CD4-positive, alpha-beta T cell (primary cell): ENCODE measurements at regions not wholly inside any gene's neighbourhood (a gene's known extent, or its start where the extent isn't known, plus 50 kb on each side); places are given as distances from the start of the nearest gene placed in this dataset.

Source experiments
- ATAC-seq: fragments of 200-7000 bp; cut with Tn5 transposase; one replicate; pipeline ENCODE4 v1.10.0; 2022; ENCODE audit warnings: mild to moderate bottlenecking; ENCODE audit not compliant: poor library complexity
- CTCF ChIA-PET: fragments of 350-600 bp; sonication (Branson Sonifier 250); formaldehyde crosslinking; loops from one replicate; lab custom pipeline; 2021; ENCODE audit warnings: antibody characterized with exemption, inconsistent platforms; lab: Charles Lee
- POLR2A ChIA-PET: fragments of 350-600 bp; sonication (Branson Sonifier 250); formaldehyde crosslinking; loops from one replicate; lab custom pipeline; 2021; ENCODE audit warnings: antibody characterized with exemption, inconsistent platforms; lab: Charles Lee
- DNase-seq, 14 experiments: peaks; one replicate each; pipeline ENCODE4 v3.0.0-alpha.2; 2013 to 2020; ENCODE audit warnings: mixed read lengths in 2 of 14
- H3K27ac ChIP-seq, 2 donors: one replicate each; pipeline versions ENCODE4 v1.5.1 to v1.7.0; 2013; ENCODE audit warnings: low read length in 2 of 2, low read depth in 1 of 2, mild to moderate bottlenecking in 1 of 2
- H3K27me3 ChIP-seq, 2 experiments: 1 replicate in 1 of 2; 2 replicates in 1 of 2; pipeline versions ENCODE4 v1.6.1 to v1.7.0; 2013; ENCODE audit warnings: low read length in 2 of 2, control low read depth in 1 of 2, mild to moderate bottlenecking in 1 of 2, moderate library complexity in 1 of 2; ENCODE audit not compliant: insufficient read depth in 2 of 2, control insufficient read depth in 1 of 2
- H3K36me3 ChIP-seq: one replicate; pipeline ENCODE4 v1.6.1; 2013; ENCODE audit warnings: low read length, control low read depth; ENCODE audit not compliant: insufficient read depth
- H3K4me1 ChIP-seq: one replicate; pipeline ENCODE4 v1.6.1; 2013; ENCODE audit warnings: low read length, control low read depth; ENCODE audit not compliant: insufficient read depth
- H3K4me3 ChIP-seq: one replicate; pipeline ENCODE4 v1.5.1; 2013; ENCODE audit warnings: mild to moderate bottlenecking, low read length, moderate library complexity
- H3K9me3 ChIP-seq, 2 experiments: 1 replicate in 1 of 2; 2 replicates in 1 of 2; pipeline versions ENCODE4 v1.6.1 to v1.7.0; 2013; ENCODE audit warnings: low read length in 2 of 2, mild to moderate bottlenecking in 2 of 2, control low read depth in 1 of 2, moderate library complexity in 1 of 2; ENCODE audit not compliant: control insufficient read depth in 1 of 2, insufficient read depth in 1 of 2
- H3K27ac Mint-ChIP-seq: one replicate; pipeline ENCODE4 v1.8.0; 2020; ENCODE audit warnings: mixed read lengths
- H3K27me3 Mint-ChIP-seq: one replicate; pipeline ENCODE4 v1.8.0; 2021; ENCODE audit warnings: mixed read lengths
- H3K36me3 Mint-ChIP-seq: one replicate; pipeline ENCODE4 v1.8.0; 2021; ENCODE audit warnings: low read depth, mixed read lengths
- H3K4me1 Mint-ChIP-seq: one replicate; pipeline ENCODE4 v1.8.0; 2021; ENCODE audit warnings: low read depth, mixed read lengths
- H3K4me3 Mint-ChIP-seq: one replicate; pipeline ENCODE4 v1.8.0; 2020; ENCODE audit warnings: mild to moderate bottlenecking, mixed read lengths
- H3K9me3 Mint-ChIP-seq: one replicate; pipeline ENCODE4 v1.8.0; 2020; ENCODE audit warnings: mixed read lengths
- CTCF ChIP-seq: fragments of 200-600 bp; IDR thresholded peaks from one replicate; pipeline ENCODE4 v1.8.0; 2022; ENCODE audit warnings: antibody characterized with exemption, mild to moderate bottlenecking
- intact Hi-C, 2 experiments: fragments of 100-400 bp; cut with DNase I in 1 of 2; cut with micrococcal nuclease in 1 of 2; formaldehyde crosslinking; loops; one replicate each; pipeline versions ENCODE4 v1.15.1 to v1.9.0; 2023 to 2025; cut with DNase I, micrococcal nuclease

GRCh38 chr4:107210450-107211239 is 174.5 kb upstream of the DKK2 start:
- Histone ChIP-seq H3K4me3 (no peak overlapping the region), H3K36me3 (no peaks in the 10 kb centered on the region), H3K27ac (no peak overlapping the region), H3K27me3 (no peaks in the 10 kb centered on the region), H3K9me3 (no peaks in the 10 kb centered on the region), H3K4me1 (no peaks in the 10 kb centered on the region)
- POLR2A ChIA-PET: no interaction called here
- Mint-ChIP-seq H3K4me1 (no peaks in the 10 kb centered on the region), H3K27ac (no peak overlapping the region), H3K4me3 (no peak overlapping the region), H3K9me3 (no peaks in the 10 kb centered on the region), H3K36me3 (no peaks in the 10 kb centered on the region), H3K27me3 (no peaks in the 10 kb centered on the region)
- DNase-seq (no peak), ATAC-seq (no peak)
- TF ChIP-seq CTCF: no peak
- intact Hi-C loops: no loop called here
- CTCF ChIA-PET: no interaction called here

DNA sequence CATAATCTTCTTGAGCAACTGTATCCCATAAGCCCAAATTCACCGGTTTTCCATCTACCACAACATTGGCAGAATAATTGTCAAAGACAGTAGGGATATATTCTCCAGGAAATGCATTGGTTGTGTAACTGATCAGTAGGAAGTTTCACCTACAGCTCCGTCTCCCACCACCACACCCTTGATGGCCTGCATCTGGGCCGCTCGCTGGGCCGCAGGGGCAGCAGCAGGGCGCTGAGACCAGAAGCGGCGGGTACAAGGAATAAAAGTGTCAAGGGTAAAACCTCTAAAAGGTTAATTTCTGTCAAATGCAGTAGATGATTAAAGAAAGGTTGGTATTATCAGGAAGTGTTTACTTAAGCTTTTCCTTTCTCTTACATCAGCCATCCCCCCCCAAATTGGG is 167.6 kb upstream of the DKK2 start:
- no peaks in the 10 kb centered on the region for H3K27me3 Mint-ChIP-seq
- ChIA-PET POLR2A (no interaction called here), CTCF (no interaction called here)
- H3K9me3 Mint-ChIP-seq: no peaks in the 10 kb centered on the region
- intact Hi-C loops: no loop called here
- no peak overlapping the region for H3K27ac ChIP-seq
- no peaks in the 10 kb centered on the region for H3K4me1 Mint-ChIP-seq
- no peak overlapping the region for H3K4me3 Mint-ChIP-seq
- no peak overlapping the region for H3K4me3 ChIP-seq
- no peak for TF ChIP-seq CTCF
- H3K4me1 ChIP-seq: no peaks in the 10 kb centered on the region
- ATAC-seq (no peak), DNase-seq (no peak)
- H3K9me3 ChIP-seq: peaks cover 0 to 3% of the 10 kb centered on the region in 2 experiments
- H3K36me3 ChIP-seq: no peaks in the 10 kb centered on the region
- no peak overlapping the region for H3K27ac Mint-ChIP-seq
- no peaks in the 10 kb centered on the region for H3K27me3 ChIP-seq
- H3K36me3 Mint-ChIP-seq: no peaks in the 10 kb centered on the region

DNA sequence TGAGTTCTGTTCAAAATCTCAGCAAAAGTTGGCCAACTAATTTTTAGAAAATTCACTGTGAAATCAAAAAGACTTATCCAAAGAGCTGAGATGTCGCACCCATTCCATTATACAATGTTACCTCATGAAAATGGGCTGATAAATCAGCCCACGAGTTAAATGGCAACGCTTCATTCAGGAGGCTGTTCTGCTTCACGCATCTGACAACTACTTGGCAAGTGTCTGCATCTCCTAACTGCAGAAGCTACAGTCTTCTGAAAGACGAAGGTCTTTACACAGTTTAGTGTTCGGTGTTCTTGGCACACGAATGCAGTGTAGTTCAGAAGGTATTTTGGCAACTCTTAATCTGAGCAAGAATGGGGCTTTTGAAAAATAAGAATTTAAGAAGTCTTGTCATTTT is 166.6 kb upstream of the DKK2 start:
- Mint-ChIP-seq H3K36me3 (no peaks in the 10 kb centered on the region), H3K9me3 (no peaks in the 10 kb centered on the region), H3K4me1 (no peaks in the 10 kb centered on the region), H3K4me3 (no peak overlapping the region), H3K27me3 (no peaks in the 10 kb centered on the region), H3K27ac (no peak overlapping the region)
- DNase-seq (no peak), ATAC-seq (no peak)
- intact Hi-C loops: no loop called here
- ChIA-PET CTCF (no interaction called here), POLR2A (no interaction called here)
- Histone ChIP-seq H3K27me3 (no peaks in the 10 kb centered on the region), H3K4me1 (no peaks in the 10 kb centered on the region), H3K36me3 (no peaks in the 10 kb centered on the region), H3K4me3 (no peak overlapping the region), H3K27ac (no peak overlapping the region), H3K9me3 (peaks cover 0 to 3% of the 10 kb centered on the region in 2 experiments)
- no peak for TF ChIP-seq CTCF
